ENCODE measurements at regions not wholly inside any gene's neighbourhood (a gene's known extent, or its start where the extent isn't known, plus 50 kb on each side); places are given as distances from the start of the nearest gene placed in this dataset.

- H3K9me3 ChIP-seq (ENCODE audit: low read length): no peaks in the 10 kb centered on the region
- no peaks in the 10 kb centered on the region for H3F3A ChIP-seq (ENCODE audit: insufficient read depth, low read length)
- H3K4me3 ChIP-seq (ENCODE audit: low read depth, low read length, poor library complexity, severe bottlenecking): no peak overlapping the region
- no peak overlapping the region for H2AFZ ChIP-seq (ENCODE audit: low read length)
- no peaks in the 10 kb centered on the region for H3K27me3 ChIP-seq (ENCODE audit: insufficient read depth, low read length)
- no peaks in the 10 kb centered on the region for H3K36me3 ChIP-seq (ENCODE audit: insufficient read depth, low read length)
- no peak overlapping the region for H3K9ac ChIP-seq (ENCODE audit: low read length)
- no peak overlapping the region for H3K4me2 ChIP-seq (ENCODE audit: low read length)
- H3K27ac ChIP-seq (ENCODE audit: low read depth, low read length, poor library complexity, severe bottlenecking): no peak overlapping the region
- TF ChIP-seq CTCF (IDR thresholded peaks at IDR 0.05; ENCODE audit: low read length) (no peak), EZH2 (IDR thresholded peaks at IDR 0.05; ENCODE audit: borderline replicate concordance, low read length) (no peak)
- no peaks in the 10 kb centered on the region for H3K4me1 ChIP-seq (ENCODE audit: insufficient read depth, low read length, severe bottlenecking)
- H3K79me2 ChIP-seq (ENCODE audit: insufficient read depth, low read length): no peaks in the 10 kb centered on the region
- H4K20me1 ChIP-seq (ENCODE audit: insufficient read depth, low read length): no peaks in the 10 kb centered on the region
- H3K9me2 ChIP-seq (ENCODE audit: low read depth, low read length): no peaks in the 10 kb centered on the region
These were observed 521.6 kb upstream of the ST8SIA4 start for GRCh38 chr5:101424530-101425175.

GRCh38 chr5:101418713-101419118 is 515.6 kb upstream of the ST8SIA4 start:
- no peak overlapping the region for H2AFZ ChIP-seq (ENCODE audit: low read length)
- H3K9ac ChIP-seq (ENCODE audit: low read length): no peak overlapping the region
- H3K79me2 ChIP-seq (ENCODE audit: insufficient read depth, low read length): no peaks in the 10 kb centered on the region
- H3F3A ChIP-seq (ENCODE audit: insufficient read depth, low read length): no peaks in the 10 kb centered on the region
- no peaks in the 10 kb centered on the region for H3K9me2 ChIP-seq (ENCODE audit: low read depth, low read length)
- TF ChIP-seq EZH2 (IDR thresholded peaks at IDR 0.05; ENCODE audit: borderline replicate concordance, low read length): no peak
- TF ChIP-seq CTCF (IDR thresholded peaks at IDR 0.05; ENCODE audit: low read length): no peak
- no peaks in the 10 kb centered on the region for H3K4me1 ChIP-seq (ENCODE audit: insufficient read depth, low read length, severe bottlenecking)
- no peak overlapping the region for H3K27ac ChIP-seq (ENCODE audit: low read depth, low read length, poor library complexity, severe bottlenecking)
- no peaks in the 10 kb centered on the region for H4K20me1 ChIP-seq (ENCODE audit: insufficient read depth, low read length)
- H3K9me3 ChIP-seq (ENCODE audit: low read length): no peaks in the 10 kb centered on the region
- no peaks in the 10 kb centered on the region for H3K27me3 ChIP-seq (ENCODE audit: insufficient read depth, low read length)
- H3K36me3 ChIP-seq (ENCODE audit: insufficient read depth, low read length): no peaks in the 10 kb centered on the region
- no peak overlapping the region for H3K4me3 ChIP-seq (ENCODE audit: low read depth, low read length, poor library complexity, severe bottlenecking)
- no peak overlapping the region for H3K4me2 ChIP-seq (ENCODE audit: low read length)

GRCh38 chr5:101404531-101404930 is 501.4 kb upstream of the ST8SIA4 start:
- Histone ChIP-seq H3K9me2 (ENCODE audit: low read depth, low read length) (no peaks in the 10 kb centered on the region), H2AFZ (ENCODE audit: low read length) (no peak overlapping the region), H3K36me3 (ENCODE audit: insufficient read depth, low read length) (no peaks in the 10 kb centered on the region), H3K9ac (ENCODE audit: low read length) (no peak overlapping the region), H3K4me2 (ENCODE audit: low read length) (no peak overlapping the region), H4K20me1 (ENCODE audit: insufficient read depth, low read length) (no peaks in the 10 kb centered on the region), H3K4me3 (ENCODE audit: low read depth, low read length, poor library complexity, severe bottlenecking) (no peak overlapping the region), H3K27me3 (ENCODE audit: insufficient read depth, low read length) (no peaks in the 10 kb centered on the region), H3K27ac (ENCODE audit: low read depth, low read length, poor library complexity, severe bottlenecking) (no peak overlapping the region), H3K4me1 (ENCODE audit: insufficient read depth, low read length, severe bottlenecking) (no peaks in the 10 kb centered on the region), H3F3A (ENCODE audit: insufficient read depth, low read length) (no peaks in the 10 kb centered on the region), H3K9me3 (ENCODE audit: low read length) (no peaks in the 10 kb centered on the region), H3K79me2 (ENCODE audit: insufficient read depth, low read length) (no peaks in the 10 kb centered on the region)
- TF ChIP-seq EZH2 (IDR thresholded peaks at IDR 0.05; ENCODE audit: borderline replicate concordance, low read length): no peak
- TF ChIP-seq CTCF (IDR thresholded peaks at IDR 0.05; ENCODE audit: low read length): no peak
